ENCODE measurements at regions not wholly inside any gene's neighbourhood (a gene's known extent, or its start where the extent isn't known, plus 50 kb on each side); places are given as distances from the start of the nearest gene placed in this dataset.

- peaks cover 0 to 4% of the 10 kb centered on the region in 2 experiments; a peak in 2 of 5 replicates for H3K27me3 ChIP-seq (ENCODE audit: control insufficient read depth in 1 of 2, insufficient read depth in 2 of 2, low read length in 2 of 2)
- TF ChIP-seq, protein P1, sequence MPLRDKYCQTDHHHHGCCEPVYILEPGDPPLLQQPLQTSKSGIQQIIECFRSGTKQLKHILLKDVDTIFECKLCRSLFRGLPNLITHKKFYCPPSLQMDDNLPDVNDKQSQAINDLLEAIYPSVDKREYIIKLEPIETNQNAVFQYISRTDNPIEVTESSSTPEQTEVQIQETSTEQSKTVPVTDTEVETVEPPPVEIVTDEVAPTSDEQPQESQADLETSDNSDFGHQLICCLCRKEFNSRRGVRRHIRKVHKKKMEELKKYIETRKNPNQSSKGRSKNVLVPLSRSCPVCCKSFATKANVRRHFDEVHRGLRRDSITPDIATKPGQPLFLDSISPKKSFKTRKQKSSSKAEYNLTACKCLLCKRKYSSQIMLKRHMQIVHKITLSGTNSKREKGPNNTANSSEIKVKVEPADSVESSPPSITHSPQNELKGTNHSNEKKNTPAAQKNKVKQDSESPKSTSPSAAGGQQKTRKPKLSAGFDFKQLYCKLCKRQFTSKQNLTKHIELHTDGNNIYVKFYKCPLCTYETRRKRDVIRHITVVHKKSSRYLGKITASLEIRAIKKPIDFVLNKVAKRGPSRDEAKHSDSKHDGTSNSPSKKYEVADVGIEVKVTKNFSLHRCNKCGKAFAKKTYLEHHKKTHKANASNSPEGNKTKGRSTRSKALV (CRISPR knock-in tag; IDR thresholded peaks at IDR 0.05): no peak
- no peak for TF ChIP-seq SP2 (CRISPR knock-in tag; IDR thresholded peaks at IDR 0.05)
- no peak for TF ChIP-seq ELF1 (CRISPR knock-in tag; IDR thresholded peaks at IDR 0.05)
- no peak for TF ChIP-seq FOSL2 (CRISPR knock-in tag; IDR thresholded peaks at IDR 0.05)
- TF ChIP-seq ARNT (IDR thresholded peaks at IDR 0.05): no peak
- TF ChIP-seq, protein P2, sequence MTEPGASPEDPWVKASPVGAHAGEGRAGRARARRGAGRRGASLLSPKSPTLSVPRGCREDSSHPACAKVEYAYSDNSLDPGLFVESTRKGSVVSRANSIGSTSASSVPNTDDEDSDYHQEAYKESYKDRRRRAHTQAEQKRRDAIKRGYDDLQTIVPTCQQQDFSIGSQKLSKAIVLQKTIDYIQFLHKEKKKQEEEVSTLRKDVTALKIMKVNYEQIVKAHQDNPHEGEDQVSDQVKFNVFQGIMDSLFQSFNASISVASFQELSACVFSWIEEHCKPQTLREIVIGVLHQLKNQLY (CRISPR knock-in tag; IDR thresholded peaks at IDR 0.05): no peak
- TF ChIP-seq TRAFD1 (CRISPR knock-in tag; IDR thresholded peaks at IDR 0.05; ENCODE audit: borderline replicate concordance): no peak
- TF ChIP-seq KDM2A (CRISPR knock-in tag; IDR thresholded peaks at IDR 0.05; ENCODE audit: borderline replicate concordance, low read depth): no peak
- no peak for TF ChIP-seq NCOA2 (CRISPR knock-in tag; IDR thresholded peaks at IDR 0.05)
- no peak for TF ChIP-seq TARDBP (CRISPR knock-in tag; IDR thresholded peaks at IDR 0.05)
- TF ChIP-seq ZSCAN30 (CRISPR knock-in tag; IDR thresholded peaks at IDR 0.05): no peak
- TF ChIP-seq STAT6 (CRISPR knock-in tag; IDR thresholded peaks at IDR 0.05; ENCODE audit: borderline replicate concordance): no peak
- TF ChIP-seq ZNF761 (CRISPR knock-in tag; conservative IDR thresholded peaks at IDR 0.05): no peak
- TF ChIP-seq, protein P3, sequence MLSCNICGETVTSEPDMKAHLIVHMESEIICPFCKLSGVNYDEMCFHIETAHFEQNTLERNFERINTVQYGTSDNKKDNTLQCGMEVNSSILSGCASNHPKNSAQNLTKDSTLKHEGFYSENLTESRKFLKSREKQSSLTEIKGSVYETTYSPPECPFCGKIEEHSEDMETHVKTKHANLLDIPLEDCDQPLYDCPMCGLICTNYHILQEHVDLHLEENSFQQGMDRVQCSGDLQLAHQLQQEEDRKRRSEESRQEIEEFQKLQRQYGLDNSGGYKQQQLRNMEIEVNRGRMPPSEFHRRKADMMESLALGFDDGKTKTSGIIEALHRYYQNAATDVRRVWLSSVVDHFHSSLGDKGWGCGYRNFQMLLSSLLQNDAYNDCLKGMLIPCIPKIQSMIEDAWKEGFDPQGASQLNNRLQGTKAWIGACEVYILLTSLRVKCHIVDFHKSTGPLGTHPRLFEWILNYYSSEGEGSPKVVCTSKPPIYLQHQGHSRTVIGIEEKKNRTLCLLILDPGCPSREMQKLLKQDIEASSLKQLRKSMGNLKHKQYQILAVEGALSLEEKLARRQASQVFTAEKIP (CRISPR knock-in tag; IDR thresholded peaks at IDR 0.05; ENCODE audit: borderline replicate concordance): no peak
- no peak for TF ChIP-seq ZNF607 (CRISPR knock-in tag; IDR thresholded peaks at IDR 0.05; ENCODE audit: borderline replicate concordance)
- TF ChIP-seq ZNF468 (CRISPR knock-in tag; IDR thresholded peaks at IDR 0.05): no peak
- TF ChIP-seq ATRX (CRISPR knock-in tag; IDR thresholded peaks at IDR 0.05; ENCODE audit: borderline replicate concordance): no peak
- no peak for TF ChIP-seq SNAI1 (CRISPR knock-in tag; IDR thresholded peaks at IDR 0.05; ENCODE audit: borderline replicate concordance)
- TF ChIP-seq ZNF572 (CRISPR knock-in tag; IDR thresholded peaks at IDR 0.05): no peak
- H3K9me3 ChIP-seq (ENCODE audit: low read length): no peaks in the 10 kb centered on the region
- no peaks in the 10 kb centered on the region for H3K79me2 ChIP-seq (ENCODE audit: insufficient read depth, low read length)
- intact Hi-C loops (cut with micrococcal nuclease; ENCODE audit: unreplicated experiment) (no loop called here), in situ Hi-C loops (cut with HindIII; ENCODE audit: extremely low pct_ligation_motif_present, low pct_unique_long_range_greater_than_20kb) (no loop called here)
- no peak overlapping the region for H3K4me2 ChIP-seq (ENCODE audit: low read depth, low read length)
- no peaks in the 10 kb centered on the region for H3K36me3 ChIP-seq (replicated peaks in 1 of 2; ENCODE audit: control insufficient read depth in 1 of 2, insufficient read depth in 2 of 2, low read length in 2 of 2)
- no peaks in the 10 kb centered on the region for H4K20me1 ChIP-seq (ENCODE audit: insufficient read depth, low read length)
- WGBS (ENCODE audit: low lambda C conversion rate): 56% methylated on average over 6 of the region's 6 CpGs
- DNase-seq (ENCODE audit: low spot score) (no peak), ATAC-seq (no peak), FAIRE-seq (no peak)
- no peak overlapping the region for H3K27ac ChIP-seq (ENCODE audit: extremely low read length, insufficient read depth, low read length)
- ChIA-PET CTCF (ENCODE audit: low intra/inter-chr PET ratio, low total read pairs) (no interaction called here), POLR2A (no interaction called here)
- H3K9ac ChIP-seq (ENCODE audit: insufficient read depth, low read depth, low read length): no peak overlapping the region
- no peak overlapping the region for H3K4me3 ChIP-seq (replicated peaks in 1 of 3; ENCODE audit: insufficient read depth in 1 of 3, low read depth in 2 of 3, low read length in 3 of 3)
- no peaks in the 10 kb centered on the region for H3K4me1 ChIP-seq (ENCODE audit: insufficient read depth, low read length)
- no peak overlapping the region for H2AFZ ChIP-seq (ENCODE audit: low read length)
- no TSS peak for BruUV-seq (replicated peaks)
Observed at GRCh38 chr9:108073823-108074222, 584.3 kb upstream of the KLF4 start.

Data from HepG2 (cell line).